Natural killer cell (primary cell): ENCODE measurements at regions not wholly inside any gene's neighbourhood (a gene's known extent, or its start where the extent isn't known, plus 50 kb on each side); places are given as distances from the start of the nearest gene placed in this dataset.
"Not testable (repeated sequence)": the region's sequence is repeated elsewhere in the genome, so short reads cannot be mapped to it uniquely, and the experiment has no call there.

ENCODE experiments used
- ATAC-seq, 3 donors: fragments of 150-1000 bp in 2 of 3; fragments of 200-7000 bp in 1 of 3; cut with Tn5 transposase; 1 replicate in 1 of 3; 2 replicates in 2 of 3; pipeline ENCODE4 v1.10.0; 2021; ENCODE audit warnings: mild to moderate bottlenecking in 2 of 3, moderate library complexity in 2 of 3
- DNase-seq, 2 donors: peaks; one replicate each; pipeline versions ENCODE4 v3.0.0 to v3.0.0-alpha.2; 2013 to 2021; ENCODE audit warnings: mixed read lengths in 1 of 2
- H3K27ac ChIP-seq: one replicate; pipeline ENCODE4 v1.5.1; 2013; ENCODE audit warnings: mild to moderate bottlenecking, low read length
- H3K27me3 ChIP-seq: one replicate; pipeline ENCODE4 v1.6.1; 2013; ENCODE audit warnings: low read length; ENCODE audit not compliant: control insufficient read depth, insufficient read depth
- H3K36me3 ChIP-seq: one replicate; pipeline ENCODE4 v1.6.1; 2013; ENCODE audit warnings: low read length; ENCODE audit not compliant: control insufficient read depth, insufficient read depth
- H3K4me1 ChIP-seq: one replicate; pipeline ENCODE4 v1.6.1; 2013; ENCODE audit warnings: low read length; ENCODE audit not compliant: control insufficient read depth, insufficient read depth
- H3K4me3 ChIP-seq: one replicate; pipeline ENCODE4 v1.5.1; 2013; ENCODE audit warnings: low read length
- H3K9me3 ChIP-seq: one replicate; pipeline ENCODE4 v1.6.1; 2013; ENCODE audit warnings: low read length; ENCODE audit not compliant: control insufficient read depth, insufficient read depth
- H3K27ac Mint-ChIP-seq, 2 donors: one replicate each; pipeline ENCODE4 v1.8.0; 2022; ENCODE audit warnings: mild to moderate bottlenecking in 2 of 2, mixed read lengths in 2 of 2, moderate library complexity in 1 of 2
- H3K27me3 Mint-ChIP-seq, 2 donors: one replicate each; pipeline ENCODE4 v1.8.0; 2022; ENCODE audit warnings: low read depth in 2 of 2, mixed read lengths in 2 of 2
- H3K36me3 Mint-ChIP-seq: one replicate; pipeline ENCODE4 v1.8.0; 2022; ENCODE audit warnings: mixed read lengths
- H3K4me1 Mint-ChIP-seq, 2 donors: one replicate each; pipeline ENCODE4 v1.8.0; 2022; ENCODE audit warnings: mixed read lengths in 2 of 2
- H3K4me3 Mint-ChIP-seq: one replicate; pipeline ENCODE4 v1.8.0; 2022; ENCODE audit warnings: mild to moderate bottlenecking, moderate library complexity, mixed read lengths
- H3K9me3 Mint-ChIP-seq, 2 donors: one replicate each; pipeline ENCODE4 v1.8.0; 2022; ENCODE audit warnings: mixed read lengths in 2 of 2
- CTCF ChIP-seq: fragments of 200-600 bp; IDR thresholded peaks from one replicate; pipeline ENCODE4 v1.8.0; 2022; ENCODE audit warnings: antibody characterized with exemption
- WGBS: methylation state at CpG from one replicate; pipeline ENCODE4 v1.1.7; 2013; ENCODE audit warnings: missing lambda C conversion rate; ENCODE audit not compliant: insufficient coverage; 5-methylcytosine and 5-hydroxymethylcytosine counted together
- intact Hi-C: fragments of 100-400 bp; cut with micrococcal nuclease; formaldehyde crosslinking; loops from one replicate; pipeline ENCODE4 v1.14.2; 2022

DNA sequence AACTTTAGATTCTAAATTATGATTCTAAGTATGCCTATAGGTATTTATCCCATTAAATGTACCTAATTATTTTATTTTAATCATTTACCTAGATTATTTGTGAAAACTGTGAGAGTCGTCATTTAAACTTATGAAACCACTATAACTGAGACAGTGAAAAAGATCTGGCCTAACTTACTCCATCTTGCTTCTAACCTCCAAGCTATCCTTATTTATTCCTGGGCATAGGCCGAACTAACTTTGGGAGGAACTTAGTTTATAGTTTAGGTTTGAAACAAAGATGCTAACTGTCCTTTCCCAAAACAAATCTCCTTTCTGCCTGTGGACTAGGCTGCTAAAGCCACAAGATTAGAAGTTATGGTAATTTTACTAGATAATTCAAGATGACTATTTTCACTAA, 79.7 kb upstream of the PPP2R5C start:
- H3K4me3 Mint-ChIP-seq: no peak overlapping the region
- H3K4me1 Mint-ChIP-seq: no peaks in the 10 kb centered on the region
- no peak for TF ChIP-seq CTCF
- Histone ChIP-seq H3K36me3 (no peaks in the 10 kb centered on the region), H3K27ac (no peak overlapping the region), H3K27me3 (no peaks in the 10 kb centered on the region), H3K4me3 (no peak overlapping the region), H3K9me3 (no peaks in the 10 kb centered on the region), H3K4me1 (no peaks in the 10 kb centered on the region)
- WGBS: no CpG with 5 or more reads among the region's 2 CpGs
- no peak overlapping the region for H3K27ac Mint-ChIP-seq
- no peak for ATAC-seq
- H3K36me3 Mint-ChIP-seq: no peaks in the 10 kb centered on the region
- intact Hi-C loops: no loop called here
- DNase-seq: no peak
- H3K9me3 Mint-ChIP-seq: no peaks in the 10 kb centered on the region
- peaks cover 10 to 37% of the 10 kb centered on the region in 2 donors for H3K27me3 Mint-ChIP-seq

DNA sequence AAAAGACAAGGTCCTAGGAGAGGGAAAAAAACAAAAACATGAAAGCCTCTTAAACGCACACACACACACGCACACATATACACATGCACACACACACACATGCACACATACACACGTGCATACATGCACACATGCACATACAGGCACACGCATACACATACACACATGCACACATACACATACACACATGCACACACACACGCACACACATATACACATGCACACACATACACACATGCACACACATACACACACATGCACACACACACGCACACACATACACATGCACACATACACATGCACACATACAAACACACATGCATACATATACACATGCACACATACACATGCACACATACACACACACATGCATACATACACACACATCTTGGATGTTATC, 78.1 kb upstream of the PPP2R5C start:
- intact Hi-C loops: no loop called here

GRCh38 chr14:101687756-101688546, 73.6 kb upstream of the PPP2R5C start:
- Mint-ChIP-seq H3K27me3 (peaks cover 12 to 50% of the 10 kb centered on the region in 2 donors), H3K36me3 (no peaks in the 10 kb centered on the region), H3K4me3 (no peak overlapping the region), H3K27ac (no peak overlapping the region), H3K4me1 (no peaks in the 10 kb centered on the region), H3K9me3 (no peaks in the 10 kb centered on the region)
- ATAC-seq: no peak
- H3K9me3 ChIP-seq: no peaks in the 10 kb centered on the region
- no peaks in the 10 kb centered on the region for H3K27me3 ChIP-seq
- intact Hi-C loops: no loop called here
- H3K4me1 ChIP-seq: no peaks in the 10 kb centered on the region
- no peaks in the 10 kb centered on the region for H3K36me3 ChIP-seq
- H3K27ac ChIP-seq: no peak overlapping the region
- no peak overlapping the region for H3K4me3 ChIP-seq
- DNase-seq: no peak
- 75% methylated on average over 4 of the region's 6 CpGs for WGBS
- TF ChIP-seq CTCF: no peak

More for the DNA sequence above, 78.1 kb upstream of the PPP2R5C start:
- Mint-ChIP-seq H3K27ac (no peak overlapping the region), H3K9me3 (no peaks in the 10 kb centered on the region), H3K27me3 (peaks cover 13 to 43% of the 10 kb centered on the region in 2 donors), H3K4me3 (no peak overlapping the region), H3K36me3 (no peaks in the 10 kb centered on the region), H3K4me1 (no peaks in the 10 kb centered on the region)
- Histone ChIP-seq H3K4me1 (no peaks in the 10 kb centered on the region), H3K27ac (no peak overlapping the region), H3K9me3 (no peaks in the 10 kb centered on the region), H3K4me3 (no peak overlapping the region), H3K36me3 (no peaks in the 10 kb centered on the region), H3K27me3 (no peaks in the 10 kb centered on the region)
- ATAC-seq (no peak), DNase-seq (no peak)
- 91% methylated on average over 6 of the region's 6 CpGs for WGBS
- no peak for TF ChIP-seq CTCF

DNA sequence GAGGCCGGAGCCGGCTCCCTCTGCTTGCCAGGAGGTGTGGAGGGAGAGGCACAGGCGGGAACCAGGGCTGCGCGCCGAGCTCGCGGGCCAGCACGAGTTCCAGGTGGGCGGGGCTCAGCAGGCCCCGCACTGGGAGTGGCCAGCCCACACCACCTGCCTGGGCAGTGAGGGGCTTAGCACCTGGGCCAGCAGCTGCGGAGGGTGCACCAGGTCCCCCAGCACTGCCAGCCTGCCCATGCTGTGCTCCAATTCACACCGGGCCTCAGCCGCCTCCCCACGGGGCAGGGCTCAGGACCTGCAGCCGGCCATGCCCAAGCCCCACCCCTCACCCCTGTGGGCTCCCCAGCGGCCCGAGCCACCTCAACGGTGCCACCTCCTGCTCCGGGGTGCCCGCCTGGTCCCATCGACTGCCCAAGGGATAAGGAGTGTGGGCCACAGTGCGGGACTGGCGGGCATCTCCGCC, 72.4 kb upstream of the PPP2R5C start:
- H3K27me3 Mint-ChIP-seq: peaks cover 10 to 42% of the 10 kb centered on the region in 2 donors
- WGBS: 96% methylated on average over 25 of the region's 25 CpGs

GRCh38 chr14:101689966-101690365, 71.5 kb upstream of the PPP2R5C start:
- H3K4me3 ChIP-seq, H3K27ac ChIP-seq, H3K9me3 ChIP-seq, DNase-seq, H3K27ac Mint-ChIP-seq, H3K4me1 Mint-ChIP-seq, H3K4me3 Mint-ChIP-seq, H3K27me3 ChIP-seq, ATAC-seq, H3K4me1 ChIP-seq, intact Hi-C loops, H3K36me3 Mint-ChIP-seq, H3K9me3 Mint-ChIP-seq, H3K36me3 ChIP-seq: not testable (repeated sequence)
- H3K27me3 Mint-ChIP-seq: peaks cover 10 to 35% of the 10 kb centered on the region in 2 donors
- 93% methylated on average over 10 of the region's 12 CpGs for WGBS

More for the DNA sequence above, 72.4 kb upstream of the PPP2R5C start:
- TF ChIP-seq CTCF: no peak
- H3K27ac Mint-ChIP-seq: no peak overlapping the region
- no peak overlapping the region for H3K4me3 Mint-ChIP-seq
- no peaks in the 10 kb centered on the region for H3K27me3 ChIP-seq
- no peak overlapping the region for H3K27ac ChIP-seq
- H3K4me1 ChIP-seq: no peaks in the 10 kb centered on the region
- intact Hi-C loops: no loop called here
- no peak for ATAC-seq
- H3K9me3 Mint-ChIP-seq: no peaks in the 10 kb centered on the region
- H3K4me3 ChIP-seq: no peak overlapping the region
- H3K36me3 ChIP-seq: no peaks in the 10 kb centered on the region
- no peaks in the 10 kb centered on the region for H3K4me1 Mint-ChIP-seq
- no peaks in the 10 kb centered on the region for H3K36me3 Mint-ChIP-seq
- H3K9me3 ChIP-seq: no peaks in the 10 kb centered on the region
- no peak for DNase-seq
